SK-N-SH treated with all-trans-retinoic acid at 6 μM for 48 hours (cell line): ENCODE measurements at regions not wholly inside any gene's neighbourhood (a gene's known extent, or its start where the extent isn't known, plus 50 kb on each side); places are given as distances from the start of the nearest gene placed in this dataset.

Source experiments
- ARNTL ChIP-seq: fragments of 450-650 bp; formaldehyde crosslinking; IDR thresholded peaks from 2 replicates; pipeline ENCODE4 v1.5.0; 2020; ENCODE audit warnings: low read depth, mild to moderate bottlenecking, moderate library complexity, borderline replicate concordance
- BACH2 ChIP-seq: fragments of 250-450 bp; sonication (Bioruptor Pico); IDR thresholded peaks from 2 replicates; pipeline ENCODE4 v1.9.0; 2021; ENCODE audit warnings: mild to moderate bottlenecking, borderline replicate concordance
- GLIS3 ChIP-seq: fragments of 250-450 bp; sonication (Bioruptor Pico); IDR thresholded peaks from 2 replicates; pipeline ENCODE4 v1.5.0; 2020; ENCODE audit warnings: mild to moderate bottlenecking, moderate library complexity
- PATZ1 ChIP-seq: fragments of 250-450 bp; sonication (Bioruptor Pico); IDR thresholded peaks from 2 replicates; pipeline ENCODE4 v1.8.0; 2020; ENCODE audit warnings: mild to moderate bottlenecking, moderate library complexity, borderline replicate concordance
- PPARA ChIP-seq: fragments of 250-450 bp; sonication (Bioruptor Pico); IDR thresholded peaks from 2 replicates; pipeline ENCODE4 v1.5.0; 2020; ENCODE audit warnings: mild to moderate bottlenecking, borderline replicate concordance
- ZFP3 ChIP-seq: fragments of 250-450 bp; sonication (Bioruptor Pico); IDR thresholded peaks from 2 replicates; pipeline ENCODE4 v1.5.0; 2020; ENCODE audit warnings: mild to moderate bottlenecking, moderate library complexity
- ZFP30 ChIP-seq: fragments of 450-650 bp; formaldehyde crosslinking; IDR thresholded peaks from 2 replicates; pipeline ENCODE4 v1.5.0; 2022; ENCODE audit warnings: mild to moderate bottlenecking, moderate library complexity
- ZNF565 ChIP-seq: fragments of 450-650 bp; formaldehyde crosslinking; conservative IDR thresholded peaks from 2 replicates; pipeline ENCODE4 v1.5.0; 2020; ENCODE audit warnings: low read depth, mild to moderate bottlenecking, moderate library complexity
- ZNF70 ChIP-seq: fragments of 450-650 bp; formaldehyde crosslinking; IDR thresholded peaks from 2 replicates; pipeline ENCODE4 v1.5.0; 2020; ENCODE audit warnings: mild to moderate bottlenecking, moderate library complexity
- TF ChIP-seq, protein P1 (sequence below): fragments of 250-450 bp; sonication (Bioruptor Pico); IDR thresholded peaks from 2 replicates; pipeline ENCODE4 v1.5.1; 2021; ENCODE audit warnings: mild to moderate bottlenecking, moderate library complexity

GRCh38 chr18:67730886-67731285, 214.4 kb upstream of the DSEL start:
- TF ChIP-seq, protein P1, sequence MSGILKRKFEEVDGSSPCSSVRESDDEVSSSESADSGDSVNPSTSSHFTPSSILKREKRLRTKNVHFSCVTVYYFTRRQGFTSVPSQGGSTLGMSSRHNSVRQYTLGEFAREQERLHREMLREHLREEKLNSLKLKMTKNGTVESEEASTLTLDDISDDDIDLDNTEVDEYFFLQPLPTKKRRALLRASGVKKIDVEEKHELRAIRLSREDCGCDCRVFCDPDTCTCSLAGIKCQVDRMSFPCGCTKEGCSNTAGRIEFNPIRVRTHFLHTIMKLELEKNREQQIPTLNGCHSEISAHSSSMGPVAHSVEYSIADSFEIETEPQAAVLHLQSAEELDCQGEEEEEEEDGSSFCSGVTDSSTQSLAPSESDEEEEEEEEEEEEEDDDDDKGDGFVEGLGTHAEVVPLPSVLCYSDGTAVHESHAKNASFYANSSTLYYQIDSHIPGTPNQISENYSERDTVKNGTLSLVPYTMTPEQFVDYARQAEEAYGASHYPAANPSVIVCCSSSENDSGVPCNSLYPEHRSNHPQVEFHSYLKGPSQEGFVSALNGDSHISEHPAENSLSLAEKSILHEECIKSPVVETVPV (CRISPR knock-in tag) = no peak
- no peak for TF ChIP-seq ZFP3 (CRISPR knock-in tag)
- TF ChIP-seq PATZ1 (CRISPR knock-in tag) = no peak
- no peak for TF ChIP-seq PPARA
- no peak for TF ChIP-seq BACH2
- no peak for TF ChIP-seq ZFP30
- no peak for TF ChIP-seq ARNTL (CRISPR knock-in tag)
- TF ChIP-seq ZNF565 (CRISPR knock-in tag) = no peak
- no peak for TF ChIP-seq ZNF70 (CRISPR knock-in tag)
- TF ChIP-seq GLIS3 (CRISPR knock-in tag) = no peak
